ENCODE measurements at regions not wholly inside any gene's neighbourhood (a gene's known extent, or its start where the extent isn't known, plus 50 kb on each side); places are given as distances from the start of the nearest gene placed in this dataset.

- DNase-seq (ENCODE audit: low spot score), result no peak
Measured at GRCh38 chr20:46811224-46812084, 83.2 kb upstream of the EYA2 start.

GRCh38 chr20:46814366-46815232 lies 80.0 kb upstream of the EYA2 start:
- no peak for DNase-seq (ENCODE audit: low spot score)

- no peak for DNase-seq (ENCODE audit: low spot score)
Measured at GRCh38 chr20:46816097-46816496, 78.5 kb upstream of the EYA2 start.

- DNase-seq (ENCODE audit: low spot score), result no peak
Measured at GRCh38 chr20:46816886-46817638, 77.6 kb upstream of the EYA2 start.

- peak; percentile 12 for DNase-seq (ENCODE audit: low spot score)
Measured at GRCh38 chr20:46820682-46821081, 74.0 kb upstream of the EYA2 start.

- DNase-seq (ENCODE audit: low spot score), result peak; percentile 78
Measured at GRCh38 chr20:46823271-46823751, 71.3 kb upstream of the EYA2 start.

- no peak for DNase-seq (ENCODE audit: low spot score)
Measured at GRCh38 chr20:46823753-46824152, 70.9 kb upstream of the EYA2 start.

GRCh38 chr20:46826343-46826984 lies 68.2 kb upstream of the EYA2 start:
- no peak for DNase-seq (ENCODE audit: low spot score)

GRCh38 chr20:46827718-46828458 lies 66.8 kb upstream of the EYA2 start:
- no peak for DNase-seq (ENCODE audit: low spot score)

- no peak for DNase-seq (ENCODE audit: low spot score)
Measured at GRCh38 chr20:46828471-46828870, 66.2 kb upstream of the EYA2 start.

GRCh38 chr20:46830886-46831632 lies 63.6 kb upstream of the EYA2 start:
- DNase-seq (ENCODE audit: low spot score), result no peak

- DNase-seq (ENCODE audit: low spot score), result no peak
Measured at GRCh38 chr20:46831633-46832011, 63.0 kb upstream of the EYA2 start.

GRCh38 chr20:46832555-46832954 lies 62.1 kb upstream of the EYA2 start:
- no peak for DNase-seq (ENCODE audit: low spot score)

- no peak for DNase-seq (ENCODE audit: low spot score)
Measured at GRCh38 chr20:46833360-46833759, 61.3 kb upstream of the EYA2 start.

GRCh38 chr20:46835418-46835817 lies 59.2 kb upstream of the EYA2 start:
- peak; percentile 16 for DNase-seq (ENCODE audit: low spot score)

GRCh38 chr20:46837083-46837482 lies 57.6 kb upstream of the EYA2 start:
- DNase-seq (ENCODE audit: low spot score), result no peak

GRCh38 chr20:46838011-46838410 lies 56.6 kb upstream of the EYA2 start:
- DNase-seq (ENCODE audit: low spot score), result no peak

- DNase-seq (ENCODE audit: low spot score), result no peak
Measured at GRCh38 chr20:46840054-46840729, 54.5 kb upstream of the EYA2 start.

Measured in mucosa of gallbladder (tissue), 1 donor.